OCI-M2 (cell line): ENCODE measurements at regions not wholly inside any gene's neighbourhood (a gene's known extent, or its start where the extent isn't known, plus 50 kb on each side); places are given as distances from the start of the nearest gene placed in this dataset.
"Not testable (repeated sequence)": the region's sequence is repeated elsewhere in the genome, so short reads cannot be mapped to it uniquely, and the experiment has no call there.

Source experiments
- DNase-seq: peaks from one replicate; lab custom pipeline; 2025; ENCODE audit not compliant: unreplicated experiment; lab: John Stamatoyannopoulos, UW

DNA sequence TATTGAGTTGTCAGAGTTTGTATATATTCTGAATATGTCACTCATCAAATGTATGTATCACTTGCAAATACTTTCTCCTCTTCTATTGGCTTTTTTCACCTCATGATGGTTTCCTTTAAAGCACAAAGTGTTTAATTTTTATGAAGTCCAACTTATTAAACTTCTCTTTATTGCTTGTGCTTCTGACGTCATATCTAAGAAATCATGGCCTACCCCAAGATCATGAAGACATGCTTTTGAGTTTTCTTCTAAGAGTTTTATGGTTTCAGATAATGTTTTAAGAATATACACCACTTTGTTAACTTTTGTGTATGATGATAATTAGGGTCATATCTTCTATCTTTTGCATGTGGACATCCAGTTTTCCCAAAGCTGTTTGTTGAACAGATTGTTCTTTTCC is 417.2 kb upstream of the ATP10A start:
- DNase-seq: no peak

DNA sequence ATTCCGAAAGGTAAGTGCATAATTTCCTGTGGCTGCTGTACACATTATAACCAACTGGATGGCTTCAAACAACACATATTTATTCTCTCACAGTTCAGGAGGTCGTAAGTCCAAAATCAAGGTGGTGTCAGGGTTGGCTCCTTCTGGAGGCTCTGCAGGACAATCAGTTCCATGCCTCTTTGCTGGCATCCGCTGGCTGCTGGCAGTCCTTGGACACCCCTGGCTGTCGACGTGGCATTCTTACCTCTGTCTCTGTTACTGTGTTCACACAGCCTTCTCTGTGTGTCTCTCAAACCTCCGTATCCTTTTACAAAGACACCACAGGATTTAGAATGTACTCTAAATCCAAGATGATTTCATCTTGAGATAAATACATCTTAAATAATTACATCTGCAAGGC is 398.8 kb upstream of the ATP10A start:
- DNase-seq: no peak

DNA sequence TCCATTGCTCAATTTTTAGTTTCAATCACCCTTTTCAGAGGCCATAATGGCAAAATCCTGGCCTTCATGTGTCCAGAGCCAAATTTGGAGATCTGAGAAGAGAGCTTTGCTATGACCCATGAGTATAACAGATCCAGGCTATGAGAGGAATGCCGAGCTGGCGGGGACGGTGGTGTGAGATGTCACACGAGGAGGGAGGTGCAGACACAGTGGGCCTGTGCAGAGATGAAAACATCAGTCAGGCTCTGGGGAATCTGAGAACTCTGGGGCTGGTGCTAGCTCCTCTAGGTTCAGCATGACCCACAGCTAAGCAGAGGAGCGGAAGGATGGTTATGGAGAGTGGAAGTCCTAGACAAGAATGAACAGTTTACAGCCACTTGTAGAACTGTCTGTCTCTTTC is 398.3 kb upstream of the ATP10A start:
- DNase-seq: no peak

DNA sequence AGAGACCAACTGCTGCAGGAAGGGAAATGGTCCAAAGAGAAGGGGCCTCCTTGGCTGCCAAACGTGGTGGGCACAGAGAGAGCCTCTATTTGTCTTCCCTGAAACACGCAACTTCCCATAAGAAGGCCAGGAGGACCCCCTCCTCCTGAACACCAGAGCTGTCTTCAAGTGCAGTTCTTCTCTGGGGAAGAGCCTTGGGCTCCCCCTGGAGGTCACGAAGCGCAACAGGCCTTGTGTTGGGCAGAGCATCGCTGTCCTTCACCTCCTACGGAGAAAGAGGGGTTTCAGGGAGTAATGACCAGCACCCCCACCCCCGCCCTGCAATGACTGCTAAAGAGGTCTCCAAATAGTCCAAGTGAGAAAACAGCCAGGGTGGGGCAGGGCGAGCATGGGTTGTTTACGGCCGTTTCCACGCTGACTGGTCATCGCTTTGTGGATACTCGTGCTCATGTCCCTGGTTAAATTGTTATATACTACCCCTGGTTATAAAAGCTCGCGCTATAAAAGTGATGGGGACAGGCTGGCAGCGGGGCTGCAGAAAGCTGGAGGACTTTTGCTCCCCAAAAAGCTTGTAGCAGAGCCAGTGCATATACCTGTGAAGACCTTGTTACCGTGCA is 397.5 kb upstream of the ATP10A start:
- no peak for DNase-seq

DNA sequence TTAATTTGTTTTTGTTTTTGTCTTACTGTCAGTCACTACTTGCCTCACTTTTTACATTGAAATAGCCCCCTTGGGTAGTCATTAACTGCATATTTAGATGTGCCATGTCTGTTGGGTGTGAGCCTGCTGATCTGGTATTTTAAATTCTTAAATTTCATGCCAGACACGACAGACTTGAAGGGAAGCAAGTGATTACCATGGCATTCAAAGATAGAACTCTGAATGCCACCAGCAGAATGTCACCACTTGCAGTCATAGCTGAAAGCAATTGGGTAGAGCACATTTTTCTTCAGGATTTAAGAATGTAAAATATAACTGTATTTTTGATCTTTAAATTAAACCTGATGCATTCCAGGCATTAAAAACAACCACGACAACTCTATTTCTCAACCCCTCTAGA is 396.5 kb upstream of the ATP10A start:
- DNase-seq: no peak

DNA sequence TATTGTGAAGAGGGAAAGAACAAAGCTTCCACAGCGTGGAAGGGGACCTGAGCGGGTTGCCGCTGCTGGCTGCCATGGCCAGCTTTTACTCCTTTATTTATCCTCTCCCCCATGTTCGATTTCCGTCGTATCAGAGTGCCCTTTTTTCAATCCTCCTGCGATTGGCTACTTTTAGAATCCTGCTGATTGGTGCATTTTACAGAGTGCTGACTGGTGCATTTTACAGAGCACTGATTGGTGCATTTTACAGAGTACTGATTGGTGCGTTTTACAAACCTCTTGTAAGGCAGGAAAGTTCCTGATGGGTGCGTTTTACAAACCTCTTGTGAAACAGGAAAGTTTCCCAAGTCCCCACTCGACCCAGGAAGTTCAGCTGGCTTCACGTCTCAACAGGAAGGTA is 381.7 kb upstream of the ATP10A start:
- DNase-seq: not testable (repeated sequence)

DNA sequence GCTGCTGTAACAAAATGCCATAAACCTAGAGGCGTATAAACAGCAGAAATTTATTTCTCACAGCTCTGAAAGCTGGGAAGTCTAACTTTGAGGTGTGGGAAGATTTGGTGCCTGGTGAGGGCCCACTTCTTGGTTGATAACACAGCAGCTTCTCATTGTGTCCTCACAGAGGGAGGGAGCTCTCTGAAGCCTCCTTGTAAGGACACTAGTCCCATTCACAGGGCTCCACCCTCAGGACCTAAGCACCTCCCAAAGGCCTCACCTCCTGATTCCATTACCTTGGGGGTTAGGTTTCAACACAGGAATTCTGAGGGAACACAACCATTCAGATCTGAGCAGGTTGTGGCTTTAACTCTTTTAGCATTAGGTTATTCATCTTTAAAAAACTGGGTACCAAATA is 380.3 kb upstream of the ATP10A start:
- no peak for DNase-seq

DNA sequence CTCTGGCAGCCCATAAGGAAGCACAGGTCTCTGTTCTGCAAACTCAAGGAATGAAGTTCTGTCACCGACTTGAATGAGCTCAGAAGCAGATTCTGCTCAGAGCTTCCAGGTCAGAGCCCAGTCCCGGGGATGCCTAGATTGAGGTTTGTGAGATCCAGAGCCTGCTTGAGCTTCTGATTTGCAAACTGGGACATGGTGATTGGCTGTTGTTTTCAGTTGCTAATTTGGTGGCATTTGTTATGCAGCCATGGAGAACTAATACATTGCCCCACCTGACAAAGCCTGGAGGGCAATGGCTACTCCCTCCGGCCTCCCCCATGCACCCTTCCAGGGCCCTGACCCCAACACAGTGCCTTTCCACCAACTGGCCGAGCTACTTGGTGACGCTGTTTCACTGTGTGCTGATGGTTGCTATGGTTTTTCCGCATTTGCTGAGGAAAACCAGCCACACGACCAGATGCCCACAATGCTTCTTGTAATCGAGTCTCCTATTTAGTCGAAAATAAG is 379.5 kb upstream of the ATP10A start:
- no peak for DNase-seq

DNA sequence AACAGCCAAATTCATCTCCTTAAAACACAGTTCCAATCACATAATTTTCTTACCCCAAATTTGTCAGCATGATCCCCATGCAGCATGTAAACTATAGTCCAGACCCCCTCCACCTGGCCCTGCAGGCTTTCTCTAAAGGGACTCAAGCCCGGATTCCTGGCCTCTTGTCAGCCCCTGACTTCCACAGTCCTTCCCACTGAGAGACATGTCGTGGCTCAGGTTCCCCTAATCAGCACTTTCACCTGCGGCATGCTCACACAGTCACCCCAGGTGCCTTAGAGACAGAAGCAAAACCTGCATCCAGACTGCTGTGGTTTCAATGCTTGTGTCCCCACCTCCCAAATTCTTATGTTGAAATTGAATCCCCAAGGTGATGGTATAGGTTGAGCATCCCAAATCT is 372.7 kb upstream of the ATP10A start:
- DNase-seq: no peak

DNA sequence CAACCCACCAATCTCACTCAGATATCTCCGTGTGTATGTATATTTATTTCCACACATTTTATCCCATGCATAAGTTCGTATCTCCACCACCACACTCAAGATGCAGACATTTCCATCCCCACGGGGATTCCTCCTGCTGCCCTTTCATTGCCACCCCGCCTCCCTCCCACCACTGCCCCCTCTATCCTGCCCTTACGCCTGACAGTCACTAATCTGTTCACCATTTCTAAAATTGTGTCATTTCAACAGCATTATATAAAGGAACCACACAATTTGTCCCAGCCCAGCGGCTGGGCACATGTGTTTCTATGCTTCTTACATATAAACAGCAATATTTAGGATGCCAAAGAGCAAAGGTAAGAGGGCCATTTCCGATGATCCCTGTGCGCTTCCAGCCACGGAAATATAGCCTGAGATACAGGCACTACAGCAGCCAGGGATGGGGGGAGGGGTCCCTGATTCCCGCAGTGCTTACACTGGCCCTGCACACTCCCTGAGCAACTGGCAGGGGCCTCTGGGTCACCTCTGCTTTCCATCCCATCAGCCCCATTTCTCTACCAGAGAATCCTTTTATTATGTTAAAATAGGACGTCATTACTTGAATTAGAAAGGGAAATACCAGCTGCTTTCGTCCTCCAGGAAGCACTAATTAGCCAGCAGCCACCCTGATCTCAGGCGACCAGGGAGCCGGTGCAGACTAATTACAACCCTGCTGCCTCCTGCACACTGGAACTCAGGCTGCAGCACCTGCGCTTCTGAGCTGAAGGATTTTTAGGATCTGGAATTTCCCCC is 372.0 kb upstream of the ATP10A start:
- no peak for DNase-seq

DNA sequence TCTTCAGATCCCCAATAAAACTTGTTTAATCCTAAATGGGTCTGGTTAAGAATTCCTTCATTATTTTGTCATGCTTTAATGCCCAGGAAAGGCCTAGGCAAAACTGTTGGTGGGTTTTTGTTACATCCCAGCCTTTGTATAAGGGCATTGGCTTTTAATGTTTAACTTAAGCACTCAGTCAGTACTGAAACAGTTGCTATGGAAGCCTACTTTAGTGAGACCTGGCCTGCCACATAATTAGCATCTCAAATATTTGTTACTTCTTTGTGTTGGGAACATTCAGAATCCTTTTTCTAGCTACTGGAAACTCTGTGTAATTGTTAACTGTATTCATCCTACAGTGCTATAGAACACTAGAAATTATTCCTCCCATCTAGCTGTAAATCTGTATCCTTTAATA is 369.6 kb upstream of the ATP10A start:
- DNase-seq: no peak

DNA sequence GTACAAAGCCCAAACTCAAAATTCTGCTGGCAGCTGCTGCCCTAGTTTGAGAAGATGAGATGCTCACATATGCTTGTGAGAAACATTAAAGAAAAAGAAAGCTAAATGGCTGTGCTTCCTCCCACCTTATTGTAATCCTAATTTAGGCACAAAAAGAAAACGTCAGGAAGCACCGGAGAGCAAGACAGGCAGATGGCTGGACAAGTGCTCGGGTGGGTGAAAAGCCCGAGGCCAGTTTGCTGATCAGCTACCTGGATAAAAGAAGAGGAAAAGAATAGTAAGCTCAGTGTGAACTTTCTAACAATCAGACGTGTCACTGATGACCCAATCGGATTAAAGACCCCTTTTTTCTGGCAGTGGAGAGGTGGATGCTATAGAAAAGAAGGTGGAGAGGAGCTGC is 368.0 kb upstream of the ATP10A start:
- DNase-seq: no peak

DNA sequence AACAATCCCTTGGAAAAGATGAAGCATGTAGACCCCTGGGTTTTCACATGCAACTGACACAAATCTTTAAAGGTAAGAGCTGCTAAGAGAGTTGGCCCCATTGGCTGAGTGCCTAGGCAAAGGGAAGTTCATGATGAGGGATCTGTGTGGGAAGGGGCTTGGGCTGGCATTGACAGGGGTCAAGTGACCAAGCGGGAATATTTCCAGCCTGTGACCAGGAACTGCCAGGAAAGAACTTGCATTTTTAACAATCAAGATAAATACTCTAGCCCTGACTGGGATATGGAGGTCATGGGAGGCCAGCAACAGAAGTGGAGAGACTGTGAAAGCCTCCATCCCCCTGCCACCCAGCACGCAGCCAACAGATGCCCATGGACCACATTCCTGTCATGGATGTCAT is 361.1 kb upstream of the ATP10A start:
- DNase-seq: no peak

DNA sequence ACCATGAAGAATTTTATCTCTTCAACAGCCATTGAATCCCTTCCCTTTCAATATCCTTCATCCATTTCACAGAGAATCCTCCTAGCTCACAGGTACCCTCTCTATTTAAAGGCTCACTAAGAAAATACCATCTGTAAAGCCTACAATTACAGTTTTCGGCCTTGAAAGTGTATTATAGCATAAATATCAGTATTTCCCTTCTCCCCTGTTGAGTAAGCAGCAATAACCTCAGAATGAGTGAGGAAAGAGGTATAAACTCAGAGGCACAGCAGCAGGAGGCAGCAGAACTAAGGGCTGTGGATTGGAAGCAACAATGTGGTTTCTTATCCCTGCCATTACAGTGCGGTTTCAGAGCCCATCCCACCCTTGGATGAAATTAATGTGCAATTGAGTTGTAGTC is 360.6 kb upstream of the ATP10A start:
- no peak for DNase-seq

DNA sequence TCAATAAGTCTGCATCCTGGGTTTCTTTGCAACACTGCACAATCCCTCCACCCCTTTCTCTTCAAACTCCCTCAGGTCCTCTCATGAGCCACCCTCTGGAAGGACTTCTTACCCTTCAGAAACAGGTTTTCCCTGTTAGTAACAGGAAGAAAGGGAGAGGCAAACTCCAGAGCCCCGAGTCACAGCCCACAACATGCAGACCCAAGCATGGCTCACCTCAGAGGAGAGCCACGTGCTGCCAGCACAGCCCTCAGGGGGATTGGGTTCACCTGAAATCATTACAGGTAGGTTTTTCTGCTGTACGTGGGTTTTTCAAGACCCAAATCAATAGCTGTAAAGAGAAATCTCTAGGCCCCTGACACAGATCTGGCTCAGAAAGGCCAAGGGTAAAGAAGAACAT is 359.7 kb upstream of the ATP10A start:
- no peak for DNase-seq

DNA sequence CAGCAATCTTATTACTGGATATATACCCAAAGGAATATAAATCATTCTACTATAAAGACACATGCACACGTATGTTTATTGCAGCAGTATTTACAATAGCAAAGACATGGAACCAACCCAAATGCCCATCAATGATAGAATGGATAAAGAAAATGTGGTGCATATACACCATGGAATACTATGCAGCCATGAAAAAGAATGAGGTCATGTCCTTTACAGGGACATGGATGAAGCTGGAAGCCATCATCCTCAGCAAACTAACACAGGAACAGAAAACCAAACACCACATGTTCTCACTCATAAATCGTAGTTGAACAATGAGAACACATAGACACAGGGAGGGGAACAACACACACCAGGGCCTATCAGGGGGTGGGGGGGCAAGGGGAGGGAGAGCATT is 353.9 kb upstream of the ATP10A start:
- DNase-seq: not testable (repeated sequence)

DNA sequence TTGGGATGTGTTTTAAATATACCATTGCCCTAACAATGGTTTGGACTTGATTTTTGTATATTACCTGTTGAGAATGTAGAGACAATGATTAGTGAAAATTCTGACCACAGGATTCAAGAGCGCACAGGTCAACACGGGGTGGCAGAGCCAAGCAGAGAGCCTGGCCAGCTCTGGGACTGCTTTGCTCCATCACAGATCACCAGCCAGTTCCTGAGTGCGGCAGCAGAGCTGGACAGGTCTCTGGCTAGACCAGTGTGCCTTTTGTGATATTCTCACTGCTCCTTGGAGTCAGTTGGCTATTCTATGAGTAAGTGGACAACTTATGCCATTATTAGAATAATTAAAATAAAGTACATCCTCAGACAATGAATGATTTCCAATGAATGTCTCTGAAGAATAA is 351.2 kb upstream of the ATP10A start:
- no peak for DNase-seq

DNA sequence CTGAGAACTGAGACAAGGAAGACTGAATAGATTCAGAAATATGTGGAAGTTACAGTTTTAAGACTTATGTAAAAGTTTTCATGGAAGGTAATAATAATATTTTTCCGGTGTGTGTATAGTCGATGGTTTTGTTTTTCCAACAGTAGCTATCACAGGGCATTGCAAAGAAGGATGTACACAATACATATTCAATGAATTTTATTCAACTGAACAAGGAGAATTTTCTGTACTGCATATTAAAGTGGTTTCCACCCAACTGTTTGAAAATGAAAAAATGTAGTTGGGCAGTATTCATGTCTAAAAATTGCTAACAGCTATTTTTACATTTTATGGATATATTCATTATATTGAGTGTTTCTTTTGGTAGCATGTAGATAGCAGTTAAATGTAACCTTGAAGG is 350.3 kb upstream of the ATP10A start:
- DNase-seq: no peak

DNA sequence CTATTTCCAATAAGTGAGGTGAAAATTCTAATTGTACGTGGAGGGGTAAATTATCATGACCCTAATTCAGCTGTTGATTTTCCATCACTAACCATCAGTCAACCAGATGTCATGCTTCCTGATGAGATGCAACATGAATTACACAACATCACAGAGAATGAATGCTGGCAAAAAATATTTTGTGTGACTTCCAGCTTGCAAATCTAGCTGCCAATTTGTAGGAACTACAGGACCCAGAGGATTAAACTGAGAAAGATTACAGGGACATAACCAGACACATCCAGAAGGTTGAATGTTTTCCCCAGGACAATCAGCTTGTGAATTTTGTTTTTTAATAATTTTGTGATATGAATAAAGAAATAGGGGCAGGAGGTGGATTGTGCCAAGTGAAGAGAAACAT is 349.0 kb upstream of the ATP10A start:
- no peak for DNase-seq

DNA sequence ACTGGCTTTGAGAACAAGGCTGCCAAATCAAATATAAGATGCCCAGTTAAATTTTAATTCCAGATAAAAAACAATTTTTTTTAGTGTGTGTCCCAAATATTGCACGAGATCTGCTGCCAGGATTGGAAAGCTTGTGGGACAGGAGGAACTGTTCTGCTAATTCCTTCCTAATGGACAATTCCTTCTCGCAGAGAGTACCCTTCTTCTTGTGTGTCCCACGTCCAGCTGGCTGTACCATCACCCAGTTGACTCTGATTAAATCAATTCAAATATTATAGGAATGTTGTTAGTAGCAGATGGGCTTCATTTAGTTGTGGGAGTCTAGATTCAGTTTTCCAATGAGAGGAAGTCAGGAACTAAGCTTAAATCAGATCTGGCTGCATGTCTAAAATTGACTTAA is 347.9 kb upstream of the ATP10A start:
- no peak for DNase-seq

DNA sequence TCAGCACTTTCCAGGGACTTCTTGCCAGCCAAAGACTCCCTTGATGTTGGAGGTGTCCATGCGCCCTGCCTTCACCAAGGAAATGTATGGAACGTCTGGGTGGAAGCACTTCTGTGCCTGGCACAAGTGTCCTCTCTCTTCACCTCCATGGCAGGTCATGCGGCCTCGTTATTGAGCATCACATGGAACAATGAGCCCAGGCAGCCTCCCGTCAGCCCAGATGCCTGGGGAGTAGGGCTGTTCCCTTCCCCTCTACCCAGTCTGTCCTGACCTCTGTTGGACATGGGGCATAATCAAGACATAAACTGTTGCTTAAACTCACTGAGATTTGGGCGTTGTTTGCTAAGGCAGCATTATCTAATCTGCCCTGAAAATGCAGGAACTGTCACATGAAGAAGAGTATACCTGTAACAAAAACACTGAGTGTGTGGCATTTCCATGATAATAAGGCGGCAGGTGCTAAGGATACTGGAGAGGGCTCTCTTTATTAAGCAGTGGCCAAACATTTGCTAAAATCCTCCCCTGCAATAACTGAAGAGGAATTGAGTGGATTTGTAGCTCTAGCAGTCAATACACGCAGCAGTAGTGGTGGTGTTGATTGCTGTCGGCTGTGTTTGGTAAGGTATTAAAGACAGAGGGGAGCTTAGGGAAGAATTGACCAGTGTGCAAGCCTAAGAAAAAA is 338.2 kb upstream of the ATP10A start:
- no peak for DNase-seq

DNA sequence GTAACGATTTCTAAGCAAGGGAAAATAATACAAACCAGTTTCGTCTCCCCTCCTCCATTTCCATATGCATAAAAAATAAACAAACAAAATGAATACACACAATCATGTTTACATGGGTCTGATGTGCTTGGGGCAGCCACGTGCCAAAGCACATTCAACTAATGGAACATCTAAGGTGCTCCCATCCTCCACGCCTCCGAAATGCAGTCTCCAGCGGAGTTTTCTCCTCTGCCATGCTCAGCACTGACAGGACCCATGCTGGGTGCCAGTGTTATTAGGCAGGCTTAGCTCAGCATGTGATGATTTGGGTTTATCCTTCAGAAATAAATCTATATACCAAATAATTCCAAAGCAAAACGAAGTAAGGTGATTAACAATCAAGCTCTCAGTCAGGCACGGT is 337.3 kb upstream of the ATP10A start:
- no peak for DNase-seq
